ENCODE measurements at regions not wholly inside any gene's neighbourhood (a gene's known extent, or its start where the extent isn't known, plus 50 kb on each side); places are given as distances from the start of the nearest gene placed in this dataset.

DNA sequence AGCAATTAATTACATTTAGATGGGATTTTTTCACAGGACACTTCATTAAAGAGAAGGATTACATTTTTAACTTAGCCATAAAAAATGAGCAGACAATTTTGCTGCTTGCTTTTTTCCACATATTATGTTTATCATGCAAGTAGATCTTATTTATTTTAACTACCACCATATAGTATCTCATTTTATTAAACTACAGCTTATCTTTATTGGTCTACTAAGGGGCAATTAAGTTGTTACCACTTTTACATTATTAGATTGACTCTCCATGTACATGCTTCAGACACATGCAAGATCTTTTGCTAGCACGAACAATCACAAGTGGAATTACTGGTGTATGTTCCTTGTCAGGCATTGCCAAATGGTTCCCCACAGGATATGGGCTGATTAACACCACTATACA lies 99.8 kb upstream of the NFIA start:
- no peaks in the 10 kb centered on the region for H3K9me3 Mint-ChIP-seq
- no peaks in the 10 kb centered on the region for H3K36me3 Mint-ChIP-seq
- TF ChIP-seq, protein P1, sequence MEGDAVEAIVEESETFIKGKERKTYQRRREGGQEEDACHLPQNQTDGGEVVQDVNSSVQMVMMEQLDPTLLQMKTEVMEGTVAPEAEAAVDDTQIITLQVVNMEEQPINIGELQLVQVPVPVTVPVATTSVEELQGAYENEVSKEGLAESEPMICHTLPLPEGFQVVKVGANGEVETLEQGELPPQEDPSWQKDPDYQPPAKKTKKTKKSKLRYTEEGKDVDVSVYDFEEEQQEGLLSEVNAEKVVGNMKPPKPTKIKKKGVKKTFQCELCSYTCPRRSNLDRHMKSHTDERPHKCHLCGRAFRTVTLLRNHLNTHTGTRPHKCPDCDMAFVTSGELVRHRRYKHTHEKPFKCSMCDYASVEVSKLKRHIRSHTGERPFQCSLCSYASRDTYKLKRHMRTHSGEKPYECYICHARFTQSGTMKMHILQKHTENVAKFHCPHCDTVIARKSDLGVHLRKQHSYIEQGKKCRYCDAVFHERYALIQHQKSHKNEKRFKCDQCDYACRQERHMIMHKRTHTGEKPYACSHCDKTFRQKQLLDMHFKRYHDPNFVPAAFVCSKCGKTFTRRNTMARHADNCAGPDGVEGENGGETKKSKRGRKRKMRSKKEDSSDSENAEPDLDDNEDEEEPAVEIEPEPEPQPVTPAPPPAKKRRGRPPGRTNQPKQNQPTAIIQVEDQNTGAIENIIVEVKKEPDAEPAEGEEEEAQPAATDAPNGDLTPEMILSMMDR (conservative IDR thresholded peaks at IDR 0.05): no peak
- no peaks in the 10 kb centered on the region for H3K27me3 Mint-ChIP-seq
- DNase-seq (ENCODE audit: extremely low spot score, unreplicated experiment): no peak
- peaks cover 12% of the 10 kb centered on the region for H3K4me1 Mint-ChIP-seq (ENCODE audit: unreplicated experiment)
- no peak overlapping the region for H3K27ac Mint-ChIP-seq
- H3K4me3 Mint-ChIP-seq: no peak overlapping the region

DNA sequence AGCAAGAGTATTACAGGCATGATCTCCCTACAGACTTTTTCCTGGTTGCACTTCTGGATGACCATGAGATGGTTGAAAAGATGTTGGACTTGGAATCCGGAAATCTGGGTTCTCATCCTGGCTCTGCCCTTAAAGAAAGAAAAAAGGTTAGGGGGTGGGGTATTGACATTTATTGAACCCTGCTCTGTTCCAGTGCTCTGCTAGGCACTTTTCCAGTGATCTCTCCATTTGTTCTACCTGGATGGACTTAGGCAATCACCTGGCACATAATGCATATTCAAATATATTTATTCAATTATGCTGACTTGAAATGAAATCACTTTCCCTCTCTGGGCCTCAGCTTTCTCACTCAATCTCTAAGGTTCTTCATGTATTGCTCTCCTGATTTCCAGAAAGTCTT lies 101.0 kb upstream of the NFIA start:
- Mint-ChIP-seq H3K27me3 (no peaks in the 10 kb centered on the region), H3K9me3 (no peaks in the 10 kb centered on the region), H3K36me3 (no peaks in the 10 kb centered on the region), H3K4me1 (ENCODE audit: unreplicated experiment) (peaks cover 12% of the 10 kb centered on the region), H3K4me3 (no peak overlapping the region), H3K27ac (no peak overlapping the region)
- TF ChIP-seq, protein P1 (conservative IDR thresholded peaks at IDR 0.05): no peak
- no peak for DNase-seq (ENCODE audit: extremely low spot score, unreplicated experiment)

DNA sequence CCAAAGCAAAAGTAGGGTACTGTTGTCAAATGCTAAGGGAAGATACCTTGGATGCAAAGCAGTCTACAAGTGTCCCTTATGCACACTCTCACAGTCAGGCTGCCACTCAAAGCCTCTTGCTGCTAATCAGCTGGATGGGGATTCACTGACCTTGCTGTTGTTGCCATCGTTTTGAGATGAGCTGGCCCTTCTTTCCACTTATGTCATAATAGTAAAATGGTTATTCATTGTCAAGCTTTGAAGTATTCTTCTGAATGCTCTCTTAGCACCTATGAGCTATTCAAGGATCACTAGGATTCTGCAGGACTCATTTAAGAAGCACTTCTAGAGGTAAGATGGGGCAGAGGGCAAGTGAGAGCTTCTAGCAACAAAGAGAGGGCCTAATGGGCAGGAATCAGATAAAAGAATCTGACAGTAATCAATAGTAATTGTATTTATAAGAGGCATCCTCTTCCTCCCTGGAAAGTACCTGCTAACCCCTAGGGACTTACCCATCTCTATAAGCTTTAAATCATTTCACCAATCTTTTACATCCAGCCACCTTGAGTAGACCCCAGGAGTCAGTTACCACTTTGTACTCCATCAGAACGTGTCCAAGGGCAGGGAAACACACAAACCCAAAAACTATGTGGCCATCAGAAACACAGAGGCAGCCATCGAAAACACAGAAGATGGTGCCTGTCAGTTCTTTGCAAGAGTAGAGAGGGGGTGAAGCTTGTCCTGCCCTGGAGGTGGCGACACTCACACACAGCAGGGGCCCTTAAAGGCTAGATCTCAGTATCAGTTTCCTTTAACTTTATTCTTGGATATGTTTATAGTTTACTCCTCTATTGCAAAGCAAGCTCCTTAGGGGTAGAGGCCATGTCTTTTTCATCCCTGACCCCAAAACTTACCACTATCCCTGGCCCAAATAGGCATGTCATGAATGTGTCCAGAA lies 103.7 kb upstream of the NFIA start:
- DNase-seq (ENCODE audit: extremely low spot score, unreplicated experiment): no peak
- TF ChIP-seq, protein P1 (conservative IDR thresholded peaks at IDR 0.05): peak; percentile 53
- Mint-ChIP-seq H3K4me1 (ENCODE audit: unreplicated experiment) (peaks cover 16% of the 10 kb centered on the region), H3K27me3 (no peaks in the 10 kb centered on the region), H3K4me3 (no peak overlapping the region), H3K36me3 (no peaks in the 10 kb centered on the region), H3K27ac (no peak overlapping the region), H3K9me3 (no peaks in the 10 kb centered on the region)

GRCh38 chr1:60977661-60978060 lies 104.7 kb upstream of the NFIA start:
- Mint-ChIP-seq H3K27ac (no peak overlapping the region), H3K4me3 (no peak overlapping the region), H3K4me1 (ENCODE audit: unreplicated experiment) (peaks cover 17% of the 10 kb centered on the region), H3K36me3 (no peaks in the 10 kb centered on the region), H3K27me3 (no peaks in the 10 kb centered on the region), H3K9me3 (no peaks in the 10 kb centered on the region)
- TF ChIP-seq, protein P1 (conservative IDR thresholded peaks at IDR 0.05): no peak
- no peak for DNase-seq (ENCODE audit: extremely low spot score, unreplicated experiment)

- H3K27ac Mint-ChIP-seq: no peak overlapping the region
- no peak overlapping the region for H3K4me3 Mint-ChIP-seq
- no peaks in the 10 kb centered on the region for H3K36me3 Mint-ChIP-seq
- H3K4me1 Mint-ChIP-seq (ENCODE audit: unreplicated experiment): peaks cover 33% of the 10 kb centered on the region
- no peak for DNase-seq (ENCODE audit: extremely low spot score, unreplicated experiment)
- H3K27me3 Mint-ChIP-seq: peaks cover 17% of the 10 kb centered on the region
- TF ChIP-seq, protein P1 (conservative IDR thresholded peaks at IDR 0.05): no peak
- no peaks in the 10 kb centered on the region for H3K9me3 Mint-ChIP-seq
Measured at GRCh38 chr1:60974524-60975372, 107.6 kb upstream of the NFIA start.
